ENCODE measurements at regions not wholly inside any gene's neighbourhood (a gene's known extent, or its start where the extent isn't known, plus 50 kb on each side); places are given as distances from the start of the nearest gene placed in this dataset.

DNA sequence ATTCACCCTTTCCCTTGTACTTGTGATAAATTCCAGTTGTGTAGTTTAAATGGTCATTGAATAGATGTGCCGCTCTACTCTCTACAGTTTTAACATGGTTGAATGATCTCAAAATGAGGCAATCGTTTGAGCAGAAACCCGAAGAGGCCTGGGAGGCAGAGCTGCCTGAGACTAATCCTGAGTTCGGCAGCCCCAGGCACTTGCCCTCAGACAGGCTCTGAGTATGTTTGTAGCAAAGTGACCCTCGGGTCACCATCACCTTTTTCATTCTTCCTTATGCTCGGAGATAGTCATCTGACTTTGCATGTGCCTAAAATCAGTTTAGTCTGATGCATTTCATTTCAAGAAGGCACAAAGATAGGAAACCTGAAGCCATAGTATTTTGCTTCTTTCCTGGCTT lies 184.0 kb upstream of the RBFOX1 start:
- no peak for TF ChIP-seq POLR2AphosphoS5 (IDR thresholded peaks at IDR 0.05)
- no peak for TF ChIP-seq POLR2A (IDR thresholded peaks at IDR 0.05)
- TF ChIP-seq CTCF (IDR thresholded peaks at IDR 0.05) = no peak
